Parathyroid adenoma (tissue), 2 donors: ENCODE measurements at regions not wholly inside any gene's neighbourhood (a gene's known extent, or its start where the extent isn't known, plus 50 kb on each side); places are given as distances from the start of the nearest gene placed in this dataset.
"Not testable (repeated sequence)": the region's sequence is repeated elsewhere in the genome, so short reads cannot be mapped to it uniquely, and the experiment has no call there.

Source experiments
- H2AFZ ChIP-seq: fragments of 300-600 bp; sonication (generic); one replicate; pipeline ENCODE4 v1.7.0; 2017; ENCODE audit warnings: antibody characterized with exemption, mild to moderate bottlenecking
- H3K27ac ChIP-seq: fragments of 300-600 bp; sonication (generic); one replicate; pipeline ENCODE4 v1.7.0; 2017
- H3K27me3 ChIP-seq: fragments of 300-600 bp; sonication (generic); one replicate; pipeline ENCODE4 v1.7.0; 2017; ENCODE audit warnings: low read length; ENCODE audit not compliant: control insufficient read depth, insufficient read depth
- H3K36me3 ChIP-seq: fragments of 300-600 bp; sonication (generic); one replicate; pipeline ENCODE4 v1.7.0; 2017; ENCODE audit warnings: low read length; ENCODE audit not compliant: control insufficient read depth, insufficient read depth
- H3K4me1 ChIP-seq: fragments of 300-600 bp; sonication (generic); one replicate; pipeline ENCODE4 v1.7.0; 2017; ENCODE audit warnings: control low read depth
- H3K4me2 ChIP-seq: fragments of 300-600 bp; sonication (generic); one replicate; pipeline ENCODE4 v1.7.0; 2017; ENCODE audit warnings: low read length
- H3K4me3 ChIP-seq: fragments of 300-600 bp; sonication (generic); one replicate; pipeline ENCODE4 v1.7.0; 2017; ENCODE audit warnings: low read depth, low read length
- H3K79me2 ChIP-seq: fragments of 300-600 bp; sonication (generic); one replicate; pipeline ENCODE4 v1.7.0; 2017; ENCODE audit warnings: control low read depth
- H3K9ac ChIP-seq: fragments of 300-600 bp; sonication (generic); one replicate; pipeline ENCODE4 v1.7.0; 2017; ENCODE audit warnings: mild to moderate bottlenecking
- H3K9me3 ChIP-seq: fragments of 300-600 bp; sonication (generic); one replicate; pipeline ENCODE4 v1.7.0; 2017; ENCODE audit warnings: low read length; ENCODE audit not compliant: control insufficient read depth
- TF ChIP-seq, protein P1 (sequence below): fragments of 300-600 bp; sonication (generic); IDR thresholded peaks from one replicate; pipeline ENCODE4 v1.7.0; 2017; ENCODE audit warnings: antibody characterized with exemption, mild to moderate bottlenecking
- donor health status: primary hyperparathyroidism.

DNA sequence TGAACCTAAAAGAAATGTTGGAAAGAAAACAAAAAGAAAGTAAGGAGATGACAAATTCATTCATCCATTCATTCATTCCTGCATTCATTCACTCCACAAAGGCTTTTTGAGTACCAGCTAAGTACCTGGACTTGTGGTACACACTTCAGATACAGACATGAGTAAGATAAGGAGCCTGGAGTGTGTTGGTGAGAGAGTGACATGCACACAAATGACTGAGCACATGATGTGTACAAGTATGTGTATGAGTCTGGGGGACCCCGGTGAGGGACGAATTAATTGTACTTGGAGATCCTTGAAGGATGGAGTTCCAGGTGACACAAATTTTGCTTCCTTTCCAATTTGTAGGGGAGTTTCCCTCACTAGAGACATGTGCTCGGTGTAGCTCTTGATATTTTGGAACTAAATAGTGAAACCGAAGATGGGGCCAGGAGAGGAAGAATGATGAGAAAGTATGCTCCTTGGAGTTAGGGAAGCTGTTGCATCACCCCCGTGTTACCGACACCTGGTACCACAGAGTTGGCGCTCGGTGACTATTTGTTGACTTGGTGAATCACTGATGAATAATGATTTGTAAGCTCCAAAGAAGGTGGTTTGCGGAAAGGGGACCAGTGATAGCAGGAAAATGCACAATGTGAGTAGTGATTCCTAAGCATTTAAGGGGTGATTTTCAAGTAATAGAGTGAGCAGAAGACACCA is 509.8 kb downstream of the CCDC171 start:
- Histone ChIP-seq H3K27me3 (no peaks in the 10 kb centered on the region), H3K9me3 (no peaks in the 10 kb centered on the region), H3K4me3 (no peak overlapping the region), H3K36me3 (no peaks in the 10 kb centered on the region), H3K79me2 (no peaks in the 10 kb centered on the region), H3K4me2 (no peak overlapping the region), H2AFZ (no peak overlapping the region), H3K27ac (no peak overlapping the region), H3K9ac (no peak overlapping the region), H3K4me1 (no peaks in the 10 kb centered on the region)
- TF ChIP-seq, protein P1, sequence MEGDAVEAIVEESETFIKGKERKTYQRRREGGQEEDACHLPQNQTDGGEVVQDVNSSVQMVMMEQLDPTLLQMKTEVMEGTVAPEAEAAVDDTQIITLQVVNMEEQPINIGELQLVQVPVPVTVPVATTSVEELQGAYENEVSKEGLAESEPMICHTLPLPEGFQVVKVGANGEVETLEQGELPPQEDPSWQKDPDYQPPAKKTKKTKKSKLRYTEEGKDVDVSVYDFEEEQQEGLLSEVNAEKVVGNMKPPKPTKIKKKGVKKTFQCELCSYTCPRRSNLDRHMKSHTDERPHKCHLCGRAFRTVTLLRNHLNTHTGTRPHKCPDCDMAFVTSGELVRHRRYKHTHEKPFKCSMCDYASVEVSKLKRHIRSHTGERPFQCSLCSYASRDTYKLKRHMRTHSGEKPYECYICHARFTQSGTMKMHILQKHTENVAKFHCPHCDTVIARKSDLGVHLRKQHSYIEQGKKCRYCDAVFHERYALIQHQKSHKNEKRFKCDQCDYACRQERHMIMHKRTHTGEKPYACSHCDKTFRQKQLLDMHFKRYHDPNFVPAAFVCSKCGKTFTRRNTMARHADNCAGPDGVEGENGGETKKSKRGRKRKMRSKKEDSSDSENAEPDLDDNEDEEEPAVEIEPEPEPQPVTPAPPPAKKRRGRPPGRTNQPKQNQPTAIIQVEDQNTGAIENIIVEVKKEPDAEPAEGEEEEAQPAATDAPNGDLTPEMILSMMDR: no peak

DNA sequence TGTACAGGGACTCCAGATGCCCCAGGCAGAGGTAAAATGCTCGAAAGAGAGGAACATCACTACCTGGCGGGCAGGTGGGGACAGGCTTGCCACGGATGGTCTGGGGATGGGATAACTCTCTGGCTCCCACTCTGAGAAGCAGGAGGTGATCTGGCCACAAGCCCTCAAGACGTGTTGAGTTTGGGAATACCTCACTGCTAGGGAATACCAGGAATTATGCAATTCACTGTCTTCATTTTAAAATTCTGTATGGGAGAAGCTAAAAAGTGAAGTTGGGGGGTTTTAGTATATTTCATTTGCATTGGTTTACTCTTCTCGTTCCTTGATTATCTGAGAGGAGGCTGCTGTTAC is 510.4 kb downstream of the CCDC171 start:
- no peaks in the 10 kb centered on the region for H3K4me1 ChIP-seq
- no peaks in the 10 kb centered on the region for H3K79me2 ChIP-seq
- H3K4me2 ChIP-seq: no peak overlapping the region
- H2AFZ ChIP-seq: no peak overlapping the region
- H3K9ac ChIP-seq: no peak overlapping the region
- H3K4me3 ChIP-seq: no peak overlapping the region
- H3K9me3 ChIP-seq: no peaks in the 10 kb centered on the region
- H3K36me3 ChIP-seq: no peaks in the 10 kb centered on the region
- H3K27ac ChIP-seq: no peak overlapping the region
- no peaks in the 10 kb centered on the region for H3K27me3 ChIP-seq
- TF ChIP-seq, protein P1: no peak

DNA sequence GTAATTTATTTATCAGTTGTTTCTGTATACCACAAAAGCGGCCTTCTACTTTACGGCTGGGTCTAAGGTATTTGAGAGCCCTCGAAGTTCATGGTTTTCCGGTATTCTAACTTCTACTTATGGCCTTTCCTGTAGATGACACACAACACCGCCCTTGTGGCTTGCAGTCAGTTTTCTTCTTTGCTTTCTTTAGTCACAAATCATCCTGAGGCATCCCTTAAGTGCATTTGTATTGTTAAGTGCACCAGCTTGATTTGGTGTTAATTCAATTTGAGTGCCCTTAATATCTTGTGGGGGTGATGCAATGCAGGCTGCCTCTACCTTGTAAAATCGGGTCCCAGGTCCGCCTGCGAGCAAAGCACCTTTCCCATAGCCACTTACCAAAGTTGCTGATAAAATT is 511.9 kb downstream of the CCDC171 start:
- Histone ChIP-seq H3K27me3 (no peaks in the 10 kb centered on the region), H3K4me3 (no peak overlapping the region), H3K4me2 (no peak overlapping the region), H3K9ac (no peak overlapping the region), H3K79me2 (no peaks in the 10 kb centered on the region), H2AFZ (no peak overlapping the region), H3K9me3 (no peaks in the 10 kb centered on the region), H3K4me1 (no peaks in the 10 kb centered on the region), H3K27ac (no peak overlapping the region), H3K36me3 (no peaks in the 10 kb centered on the region)
- TF ChIP-seq, protein P1: no peak

DNA sequence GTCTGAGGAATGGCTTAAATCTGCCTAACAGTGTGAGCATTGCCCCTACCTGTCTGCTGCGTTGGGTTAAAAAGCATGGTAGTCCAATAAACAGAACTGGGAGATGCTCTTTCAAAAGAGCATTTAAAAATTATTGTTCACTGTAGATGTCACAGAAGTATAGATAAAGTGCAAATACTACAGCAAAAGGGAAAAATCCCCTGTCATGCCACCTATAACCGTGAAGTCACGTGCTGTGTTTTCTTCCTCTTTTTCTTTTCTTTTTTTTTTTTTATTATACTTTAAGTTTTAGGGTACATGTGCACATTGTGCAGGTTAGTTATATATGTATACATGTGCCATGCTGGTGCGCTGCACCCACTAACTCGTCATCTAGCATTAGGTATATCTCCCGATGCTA is 513.4 kb downstream of the CCDC171 start:
- H3K4me3 ChIP-seq, H3K9me3 ChIP-seq, H3K4me1 ChIP-seq, H3K27ac ChIP-seq, H3K36me3 ChIP-seq, H3K4me2 ChIP-seq, H3K27me3 ChIP-seq, H2AFZ ChIP-seq, H3K9ac ChIP-seq, H3K79me2 ChIP-seq: not testable (repeated sequence)

DNA sequence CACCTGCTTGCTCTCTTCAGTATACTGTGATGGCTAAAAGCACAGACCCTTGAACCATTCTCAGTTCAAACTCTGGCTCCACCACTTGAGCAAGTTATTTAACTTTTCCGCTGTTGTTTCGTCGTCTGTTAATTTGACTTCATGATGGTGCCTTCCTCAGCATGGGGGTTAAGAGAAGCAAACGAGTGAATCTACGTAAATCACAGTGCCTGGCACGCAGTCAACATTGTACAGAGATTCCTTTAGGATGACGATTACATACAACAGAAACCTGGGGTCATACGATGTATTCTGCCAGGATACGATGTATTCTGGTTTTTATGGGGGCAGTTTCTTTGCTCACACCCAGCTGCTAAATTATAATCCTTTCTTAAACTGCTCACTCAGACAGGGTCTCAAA is 515.6 kb downstream of the CCDC171 start:
- H2AFZ ChIP-seq: no peak overlapping the region
- no peaks in the 10 kb centered on the region for H3K36me3 ChIP-seq
- H3K9ac ChIP-seq: no peak overlapping the region
- H3K27me3 ChIP-seq: no peaks in the 10 kb centered on the region
- no peaks in the 10 kb centered on the region for H3K79me2 ChIP-seq
- no peak overlapping the region for H3K27ac ChIP-seq
- H3K4me3 ChIP-seq: no peak overlapping the region
- H3K4me2 ChIP-seq: no peak overlapping the region
- no peaks in the 10 kb centered on the region for H3K4me1 ChIP-seq
- no peaks in the 10 kb centered on the region for H3K9me3 ChIP-seq
- TF ChIP-seq, protein P1: no peak
